ENCODE measurements at regions not wholly inside any gene's neighbourhood (a gene's known extent, or its start where the extent isn't known, plus 50 kb on each side); places are given as distances from the start of the nearest gene placed in this dataset.

GRCh38 chr1:209458921-209459320, 124.6 kb upstream of the CAMK1G start:
- no peak for DNase-seq (ENCODE audit: low read depth, low spot score)
- no peak overlapping the region for H3K4me3 ChIP-seq (ENCODE audit: low read length)

GRCh38 chr1:209461168-209461567, 122.3 kb upstream of the CAMK1G start:
- no peak for DNase-seq (ENCODE audit: low read depth, low spot score)
- no peak overlapping the region for H3K4me3 ChIP-seq (ENCODE audit: low read length)

- DNase-seq (ENCODE audit: low read depth, low spot score): no peak
- no peak overlapping the region for H3K4me3 ChIP-seq (ENCODE audit: low read length)
These were observed 121.1 kb upstream of the CAMK1G start for GRCh38 chr1:209462433-209462832.

DNA sequence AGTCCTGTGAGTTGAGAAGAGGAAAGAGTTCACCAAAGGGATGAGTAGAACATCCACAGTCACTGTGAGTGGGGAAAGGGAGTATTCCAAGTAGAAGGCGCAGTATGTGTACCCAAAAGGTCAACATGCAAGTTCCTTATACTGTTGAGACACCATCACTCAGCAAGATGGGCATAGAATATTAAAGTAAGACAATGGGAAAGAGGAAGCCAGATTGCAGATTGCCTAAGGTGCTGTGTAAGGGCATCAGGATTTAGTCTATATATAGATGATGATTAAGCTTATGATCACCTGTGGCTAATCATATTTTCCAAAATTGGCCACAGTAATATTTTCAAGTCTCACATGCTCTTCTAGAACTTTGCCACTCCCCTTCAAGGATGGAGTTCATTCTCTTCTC, 120.1 kb upstream of the CAMK1G start:
- no peak overlapping the region for H3K4me3 ChIP-seq (ENCODE audit: low read length)
- no peak for DNase-seq (ENCODE audit: low read depth, low spot score)

DNA sequence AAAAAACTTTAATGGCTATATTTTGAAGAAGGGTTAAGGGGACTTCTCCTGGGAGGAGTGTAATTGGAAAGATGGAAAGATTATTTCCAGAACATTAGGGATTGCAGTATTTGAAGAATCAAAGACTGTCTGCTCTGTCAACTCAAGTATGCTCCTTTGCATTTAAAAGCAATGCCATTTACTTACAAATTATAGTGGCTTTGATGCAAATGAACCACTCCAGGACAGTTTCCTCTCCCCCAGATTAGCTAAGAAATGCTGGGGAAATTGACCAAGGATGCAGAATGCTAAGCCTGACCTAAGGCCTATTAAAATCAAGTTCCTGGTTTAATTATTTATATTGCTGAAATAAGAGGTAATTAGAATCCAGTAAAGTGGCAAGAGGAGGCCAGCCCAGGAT, 110.5 kb upstream of the CAMK1G start:
- DNase-seq (ENCODE audit: low read depth, low spot score): no peak
- H3K4me3 ChIP-seq (ENCODE audit: low read length): no peak overlapping the region

DNA sequence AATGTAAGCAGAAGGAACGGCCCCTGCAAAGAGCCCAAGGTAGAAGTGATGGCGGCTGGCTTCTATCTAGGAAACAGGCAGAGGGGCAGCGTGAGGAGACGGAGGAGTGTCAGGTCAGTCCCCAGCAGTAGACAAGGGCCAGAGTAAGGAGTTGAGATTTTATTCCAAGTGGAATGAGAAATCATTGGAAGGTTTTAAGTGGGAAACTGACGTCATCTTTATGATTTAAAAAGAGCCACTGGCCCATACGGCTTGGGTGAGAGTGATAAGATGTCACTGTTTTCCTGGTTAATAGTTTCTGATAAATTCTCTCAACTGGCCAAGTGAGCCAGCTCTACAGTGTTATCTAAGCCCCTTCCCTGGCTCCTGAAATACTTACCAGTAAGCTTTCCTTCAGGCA, 103.2 kb upstream of the CAMK1G start:
- H3K4me3 ChIP-seq (ENCODE audit: low read length): no peak overlapping the region
- no peak for DNase-seq (ENCODE audit: low read depth, low spot score)

DNA sequence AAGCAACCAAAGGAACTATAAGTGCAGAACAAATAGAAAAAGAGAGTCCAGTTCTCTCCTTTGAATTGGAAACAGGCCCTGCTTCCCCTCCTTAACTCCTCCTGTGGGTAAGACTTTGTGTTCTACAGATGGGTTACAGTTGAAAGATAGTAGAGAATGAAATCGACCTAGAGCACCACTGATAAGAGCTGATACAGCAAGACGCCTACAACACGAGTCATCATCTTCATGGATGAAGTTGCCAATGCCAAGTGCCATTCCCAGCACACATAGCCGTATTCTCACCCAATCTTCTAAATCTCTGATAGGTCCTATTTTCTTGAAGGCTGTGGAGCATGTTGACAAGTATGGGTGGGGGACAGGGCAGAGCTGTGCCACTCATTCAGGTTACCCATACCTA, 99.8 kb upstream of the CAMK1G start:
- H3K4me3 ChIP-seq (ENCODE audit: low read length): no peak overlapping the region
- DNase-seq (ENCODE audit: low read depth, low spot score): no peak

DNA sequence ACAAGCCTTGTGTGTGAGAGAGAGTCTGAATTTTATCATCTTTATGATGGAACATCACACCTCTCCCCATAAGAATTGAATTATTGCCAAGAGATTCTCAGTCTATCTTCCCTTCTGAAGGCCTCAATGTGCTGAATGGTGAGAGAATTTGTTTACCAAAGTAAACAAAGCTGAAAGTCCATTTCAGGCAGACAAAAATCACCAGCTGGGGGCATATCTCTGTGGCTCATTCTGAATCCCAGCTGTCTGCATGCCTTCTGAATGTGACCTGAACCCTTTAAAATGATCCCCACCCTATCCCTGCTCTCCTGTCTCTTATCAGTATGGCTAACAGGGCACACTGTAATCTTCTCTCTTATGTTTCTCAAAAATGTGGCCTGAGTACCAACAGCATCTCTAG, 99.1 kb upstream of the CAMK1G start:
- no peak overlapping the region for H3K4me3 ChIP-seq (ENCODE audit: low read length)
- DNase-seq (ENCODE audit: low read depth, low spot score): no peak

DNA sequence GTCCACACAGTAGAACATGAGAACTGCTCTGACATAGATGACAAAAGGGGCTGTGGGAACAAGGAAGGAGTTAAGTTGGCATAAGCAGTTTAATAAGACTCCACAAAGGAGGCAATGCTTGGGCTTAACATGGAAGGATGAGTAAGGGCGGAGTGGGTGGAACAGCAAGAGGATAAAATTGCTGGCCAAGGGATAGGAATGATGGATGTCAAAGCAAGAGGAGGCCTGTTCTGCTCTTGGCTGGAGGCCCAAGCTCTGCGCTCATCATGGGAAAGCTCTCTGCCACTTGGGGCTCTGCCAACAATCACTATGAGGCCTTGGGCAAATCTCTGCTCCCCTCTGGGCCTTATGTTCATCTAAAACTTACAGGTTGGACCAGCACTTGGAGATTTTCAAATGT, 98.3 kb upstream of the CAMK1G start:
- H3K4me3 ChIP-seq (ENCODE audit: low read length): no peak overlapping the region
- DNase-seq (ENCODE audit: low read depth, low spot score): no peak

DNA sequence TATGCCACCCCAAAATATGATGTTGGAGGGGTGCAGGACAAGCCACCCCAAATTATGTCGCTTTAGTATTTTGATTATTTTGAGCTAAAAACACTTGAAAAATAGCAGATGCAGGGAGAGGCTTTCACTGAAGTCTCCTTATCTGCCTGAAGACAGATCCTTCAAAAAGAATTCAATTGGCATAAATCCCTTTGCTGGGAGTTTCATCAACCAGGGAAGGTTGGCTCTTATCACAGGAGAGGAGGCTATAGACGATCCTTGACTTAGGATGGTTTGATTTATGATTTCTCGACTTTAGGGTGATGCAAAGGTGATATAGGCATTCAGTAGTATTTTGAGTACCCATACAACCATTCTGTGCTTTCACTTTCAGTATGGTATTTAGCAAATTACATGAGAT, 97.8 kb upstream of the CAMK1G start:
- H3K4me3 ChIP-seq (ENCODE audit: low read length): no peak overlapping the region
- no peak for DNase-seq (ENCODE audit: low read depth, low spot score)

- no peak for DNase-seq (ENCODE audit: low read depth, low spot score)
- no peak overlapping the region for H3K4me3 ChIP-seq (ENCODE audit: low read length)
These were observed 96.5 kb upstream of the CAMK1G start for GRCh38 chr1:209486861-209487593.

DNA sequence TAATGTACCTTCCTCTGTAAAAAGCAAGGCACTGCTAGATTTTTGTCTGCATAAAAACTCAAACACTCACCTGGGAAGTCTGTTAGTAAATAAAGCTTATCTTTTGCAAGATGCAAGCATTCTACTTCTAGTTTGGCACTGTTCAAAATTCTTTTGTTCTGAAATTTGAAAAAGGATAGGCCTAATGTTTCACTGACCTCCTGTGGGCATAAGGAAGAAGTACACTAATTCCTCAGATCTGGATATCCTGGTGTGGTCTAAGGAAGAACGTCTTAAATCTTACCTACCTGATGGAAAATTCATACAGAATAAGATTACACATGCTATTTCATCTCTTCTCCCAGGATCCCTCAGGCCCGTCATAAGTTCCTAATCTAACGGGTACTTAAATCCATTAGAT, 93.5 kb upstream of the CAMK1G start:
- no peak for DNase-seq (ENCODE audit: low read depth, low spot score)
- no peak overlapping the region for H3K4me3 ChIP-seq (ENCODE audit: low read length)

GRCh38 chr1:209491031-209491430, 92.5 kb upstream of the CAMK1G start:
- H3K4me3 ChIP-seq (ENCODE audit: low read length): no peak overlapping the region
- DNase-seq (ENCODE audit: low read depth, low spot score): no peak

- no peak for DNase-seq (ENCODE audit: low read depth, low spot score)
- no peak overlapping the region for H3K4me3 ChIP-seq (ENCODE audit: low read length)
These were observed 92.0 kb upstream of the CAMK1G start for GRCh38 chr1:209491496-209491895.

DNA sequence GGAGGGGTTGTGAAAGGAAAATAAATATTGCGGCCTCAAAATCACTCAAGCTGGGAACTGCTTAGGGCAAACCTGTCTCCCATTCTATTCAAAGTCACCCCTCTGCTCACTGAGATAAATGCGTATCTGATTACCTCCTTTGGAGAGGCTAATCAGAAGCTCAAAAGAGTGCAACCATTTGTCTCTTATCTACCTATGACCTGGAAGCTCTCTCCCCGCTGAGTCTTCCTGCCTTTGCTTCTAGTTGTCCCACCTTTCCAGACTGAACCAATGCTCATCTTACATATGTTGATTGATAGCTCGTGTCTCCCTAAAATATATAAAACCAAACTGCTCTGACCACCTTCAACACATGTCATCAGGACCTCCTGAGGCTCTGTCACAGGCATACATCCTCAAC, 91.6 kb upstream of the CAMK1G start:
- no peak for DNase-seq (ENCODE audit: low read depth, low spot score)

GRCh38 chr1:209493559-209493958, 90.0 kb upstream of the CAMK1G start:
- no peak overlapping the region for H3K4me3 ChIP-seq (ENCODE audit: low read length)
- no peak for DNase-seq (ENCODE audit: low read depth, low spot score)

More for the DNA sequence above, 91.6 kb upstream of the CAMK1G start:
- H3K4me3 ChIP-seq (ENCODE audit: low read length): no peak overlapping the region

- H3K4me3 ChIP-seq (ENCODE audit: low read length): no peak overlapping the region
- no peak for DNase-seq (ENCODE audit: low read depth, low spot score)
These were observed 85.8 kb upstream of the CAMK1G start for GRCh38 chr1:209497729-209498128.

- DNase-seq (ENCODE audit: low read depth, low spot score): no peak
- H3K4me3 ChIP-seq (ENCODE audit: low read length): no peak overlapping the region
These were observed 82.5 kb upstream of the CAMK1G start for GRCh38 chr1:209500993-209501392.

DNA sequence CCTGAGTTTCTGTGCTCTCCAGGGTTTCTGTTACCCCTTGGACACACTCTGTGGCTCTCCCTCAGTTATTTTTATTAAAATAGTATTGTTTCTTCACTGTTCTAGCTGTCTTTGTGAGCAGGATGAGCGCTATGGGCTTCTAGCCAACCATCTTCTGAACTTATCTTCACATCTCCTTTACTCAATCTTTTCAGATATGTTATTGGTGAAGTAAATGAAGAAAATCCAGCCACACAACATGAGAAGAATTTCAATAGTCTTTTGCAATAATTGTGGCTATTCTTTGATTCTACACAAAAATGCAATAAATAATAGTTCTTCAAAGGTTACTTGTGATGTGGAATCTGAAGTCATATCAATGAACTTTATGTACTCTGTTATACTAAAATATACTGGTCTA, 80.3 kb upstream of the CAMK1G start:
- DNase-seq (ENCODE audit: low read depth, low spot score): no peak
- H3K4me3 ChIP-seq (ENCODE audit: low read length): no peak overlapping the region

DNA sequence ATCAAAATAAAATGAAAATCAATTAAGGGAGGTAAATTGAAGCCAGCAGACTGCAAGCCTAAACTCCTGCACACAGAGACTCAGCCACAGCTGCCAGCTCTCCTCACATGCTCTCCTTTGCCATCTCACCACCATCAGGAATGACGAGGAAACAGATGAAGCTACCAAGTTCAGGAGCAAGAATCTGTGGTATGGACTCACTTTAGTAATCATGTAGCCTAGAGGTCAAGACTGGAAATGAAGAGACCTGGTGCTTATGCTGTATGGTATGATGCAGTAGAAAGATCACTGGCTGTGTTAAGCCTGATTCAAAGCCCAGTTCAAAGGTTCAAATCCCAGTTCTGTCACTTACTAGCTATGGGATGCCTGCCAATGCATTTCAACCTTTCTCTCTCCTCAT, 78.9 kb upstream of the CAMK1G start:
- no peak for DNase-seq (ENCODE audit: low read depth, low spot score)
- no peak overlapping the region for H3K4me3 ChIP-seq (ENCODE audit: low read length)

- no peak for DNase-seq (ENCODE audit: low read depth, low spot score)
- H3K4me3 ChIP-seq (ENCODE audit: low read length): no peak overlapping the region
These were observed 78.5 kb upstream of the CAMK1G start for GRCh38 chr1:209505044-209505443.

- H3K4me3 ChIP-seq (ENCODE audit: low read length): no peak overlapping the region
- DNase-seq (ENCODE audit: low read depth, low spot score): no peak
These were observed 77.4 kb upstream of the CAMK1G start for GRCh38 chr1:209506101-209506500.
